Transverse colon (tissue), 4 donors: ENCODE measurements at regions not wholly inside any gene's neighbourhood (a gene's known extent, or its start where the extent isn't known, plus 50 kb on each side); places are given as distances from the start of the nearest gene placed in this dataset.
A peak's percentile ranks its signal among the peaks of the same experiment; 100 is the strongest.

ENCODE experiments used
- DNase-seq: peaks from one replicate; pipeline ENCODE4 v3.0.0-alpha.2; 2019
- H3K27ac ChIP-seq, 4 donors: fragments of 200-600 bp; sonication (generic); 2 replicates each; pipeline ENCODE4 v1.5.1; 2016 to 2018; ENCODE audit warnings: inconsistent platforms in 4 of 4
- H3K27me3 ChIP-seq: fragments of 200-600 bp; sonication (generic); 2 replicates; pipeline ENCODE4 v1.5.1; 2017; ENCODE audit warnings: inconsistent platforms
- H3K36me3 ChIP-seq, 4 donors: fragments of 200-600 bp; sonication (generic); 2 replicates each; pipeline ENCODE4 v1.5.1; 2017 to 2019; ENCODE audit warnings: inconsistent platforms in 4 of 4
- H3K4me1 ChIP-seq, 4 donors: fragments of 200-600 bp; sonication (generic); 2 replicates each; pipeline ENCODE4 v1.5.1; 2017 to 2020; ENCODE audit warnings: inconsistent platforms in 4 of 4
- H3K4me3 ChIP-seq, 4 donors: fragments of 200-600 bp; sonication (generic); 1 replicate in 1 of 4; 2 replicates in 3 of 4; pipeline versions ENCODE4 v1.5.1 to v1.6.1; 2017 to 2019; ENCODE audit warnings: inconsistent platforms in 4 of 4
- H3K9me3 ChIP-seq, 2 donors: fragments of 200-600 bp; sonication (generic); 2 replicates each; pipeline ENCODE4 v1.5.1; 2017 to 2019; ENCODE audit warnings: inconsistent platforms in 2 of 2
- CTCF ChIP-seq, 5 experiments: fragments of 200-600 bp in 3 of 5; fragments of 450-650 bp in 2 of 5; sonication (generic) in 3 of 5; IDR thresholded peaks; 1 replicate in 2 of 5; 2 replicates in 3 of 5; pipeline ENCODE4 v1.5.1; 2016 to 2017; ENCODE audit warnings: antibody characterized with exemption in 5 of 5, inconsistent platforms in 3 of 5, mild to moderate bottlenecking in 2 of 5, moderate library complexity in 1 of 5
- EP300 ChIP-seq: sonication (generic); formaldehyde crosslinking; IDR thresholded peaks from one replicate; pipeline ENCODE4 v1.6.1; 2017; ENCODE audit warnings: antibody characterized with exemption, low read depth
- POLR2A ChIP-seq: fragments of 450-650 bp; IDR thresholded peaks from one replicate; pipeline ENCODE4 v1.6.1; 2016; ENCODE audit warnings: antibody characterized with exemption, mild to moderate bottlenecking, moderate library complexity
- POLR2AphosphoS5 ChIP-seq, 3 donors: sonication (generic); formaldehyde crosslinking; IDR thresholded peaks; one replicate each; pipeline ENCODE4 v1.6.1; 2016; ENCODE audit warnings: antibody characterized with exemption in 3 of 3
- WGBS, 2 donors: methylation state at CpG; one replicate each; pipeline ENCODE4 v1.1.5; 2018; ENCODE audit warnings: low coverage in 1 of 2; 5-methylcytosine and 5-hydroxymethylcytosine counted together
- in situ Hi-C, 4 donors: fragments of 200-750 bp; cut with MboI; loops; one replicate each; pipeline versions ENCODE4 v1.15.0 to v1.15.1; 2017; ENCODE audit warnings: low sequenced_read_pairs in 3 of 4, low pct_ligation_motif_present in 1 of 4, low pct_unique_long_range_greater_than_20kb in 1 of 4
- intact Hi-C: fragments of 100-400 bp; cut with DNase I; formaldehyde crosslinking; loops from one replicate; pipeline ENCODE4 v1.15.1; 2023; ENCODE audit warnings: low total_unique reads

GRCh38 chr4:176610594-176610993 is 182.1 kb downstream of the VEGFC start:
- 61 to 76% methylated on average over 2 of the region's 2 CpGs for WGBS, 2 donors
- no peak for TF ChIP-seq POLR2AphosphoS5 (IDR thresholded peaks at IDR 0.05)
- no peak for DNase-seq
- Histone ChIP-seq H3K4me3 (no peak overlapping the region), H3K27me3 (no peaks in the 10 kb centered on the region), H3K36me3 (no peaks in the 10 kb centered on the region), H3K9me3 (no peaks in the 10 kb centered on the region), H3K4me1 (no peaks in the 10 kb centered on the region), H3K27ac (no peak overlapping the region)
- intact Hi-C loops (no loop called here), in situ Hi-C loops (no loop called here)

DNA sequence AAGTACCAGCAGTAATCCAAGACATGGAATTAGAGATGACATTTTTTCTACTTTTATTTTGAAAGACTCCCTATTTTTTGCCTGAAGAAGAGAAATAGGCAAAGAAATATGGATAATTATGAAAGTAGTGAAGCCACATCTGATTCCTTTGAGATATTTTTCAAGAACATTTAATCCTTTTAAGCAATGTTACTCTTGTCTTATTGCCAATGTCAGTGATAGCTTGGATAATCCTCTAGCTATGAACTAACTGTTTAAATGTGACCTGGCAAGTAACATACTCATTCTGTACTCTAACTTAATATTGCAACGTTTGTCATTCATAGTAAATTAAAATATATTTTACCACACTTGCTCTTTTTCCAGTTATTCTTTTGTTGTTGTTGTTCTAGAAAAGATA is 181.3 kb downstream of the VEGFC start:
- 27 to 33% methylated on average over 1 of the region's 1 CpG for WGBS, 2 donors

DNA sequence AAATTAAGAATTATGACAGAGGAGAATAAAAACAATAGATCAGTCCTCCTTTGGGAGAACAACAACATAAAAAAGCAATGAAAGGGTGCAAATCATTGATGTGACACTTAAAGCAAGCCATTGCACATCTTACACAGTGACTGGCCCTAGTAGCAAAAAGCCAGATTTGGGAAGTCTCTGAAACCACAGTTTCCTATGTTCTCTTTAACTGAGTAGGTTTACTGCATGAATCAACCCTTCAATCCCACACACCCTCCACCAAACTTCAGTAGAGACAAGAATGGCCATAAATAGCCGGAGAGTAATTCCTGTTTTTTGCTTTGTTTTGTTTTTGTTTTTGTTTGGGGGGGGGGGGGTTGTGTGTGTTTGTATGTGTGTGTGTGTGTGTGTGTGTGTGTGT is 180.8 kb downstream of the VEGFC start:
- DNase-seq = no peak
- 42 to 60% methylated on average over 1 of the region's 1 CpG for WGBS, 2 donors
- Histone ChIP-seq H3K27ac (no peak overlapping the region), H3K36me3 (no peaks in the 10 kb centered on the region), H3K27me3 (no peaks in the 10 kb centered on the region), H3K4me1 (no peaks in the 10 kb centered on the region), H3K9me3 (peaks cover 0 to 4% of the 10 kb centered on the region in 2 donors), H3K4me3 (no peak overlapping the region)
- TF ChIP-seq POLR2AphosphoS5 (IDR thresholded peaks at IDR 0.05) (no peak), EP300 (no peak)
- intact Hi-C loops (no loop called here), in situ Hi-C loops (no loop called here)

More for the DNA sequence above, 181.3 kb downstream of the VEGFC start:
- DNase-seq = no peak
- Histone ChIP-seq H3K27ac (no peak overlapping the region), H3K4me1 (no peaks in the 10 kb centered on the region), H3K27me3 (no peaks in the 10 kb centered on the region), H3K4me3 (no peak overlapping the region), H3K36me3 (no peaks in the 10 kb centered on the region), H3K9me3 (peaks cover 0 to 4% of the 10 kb centered on the region in 2 donors)
- TF ChIP-seq EP300 (no peak), POLR2AphosphoS5 (IDR thresholded peaks at IDR 0.05) (peak in 1 of 3 donors; percentile 18)
- intact Hi-C loops (no loop called here), in situ Hi-C loops (no loop called here)

DNA sequence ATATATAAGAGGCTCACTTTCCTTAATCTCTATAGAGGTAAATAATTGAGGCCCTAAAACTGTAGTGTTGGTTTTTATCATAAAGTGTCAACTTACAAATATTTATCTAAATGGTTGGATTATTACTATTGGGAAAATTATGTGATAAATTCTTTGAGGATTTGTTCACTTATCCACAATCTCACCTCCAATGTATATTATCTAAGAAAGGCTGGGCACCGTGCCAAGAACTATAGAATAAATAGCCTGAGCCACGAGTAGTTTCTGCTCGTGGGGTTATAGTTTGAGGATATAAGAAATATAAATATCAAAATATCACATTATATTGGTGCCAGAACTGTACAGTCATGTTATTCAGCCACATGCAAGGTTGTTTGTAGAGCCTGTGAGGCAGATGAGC is 177.9 kb downstream of the VEGFC start:
- in situ Hi-C loops (no loop called here), intact Hi-C loops (no loop called here)
- WGBS, 2 donors = 43 to 47% methylated on average over 3 of the region's 3 CpGs
- no peak for DNase-seq
- H3K27me3 ChIP-seq = no peaks in the 10 kb centered on the region
- no peak overlapping the region for H3K4me3 ChIP-seq
- H3K27ac ChIP-seq = no peak overlapping the region
- no peaks in the 10 kb centered on the region for H3K4me1 ChIP-seq
- peaks cover 0 to 4% of the 10 kb centered on the region in 2 donors for H3K9me3 ChIP-seq
- TF ChIP-seq POLR2A = no peak
- TF ChIP-seq EP300 = no peak
- no peak for TF ChIP-seq CTCF (IDR thresholded peaks at IDR 0.05)
- H3K36me3 ChIP-seq = no peaks in the 10 kb centered on the region

- no peak overlapping the region for H3K27ac ChIP-seq
- no peaks in the 10 kb centered on the region for H3K4me1 ChIP-seq
- TF ChIP-seq EP300 (no peak), POLR2AphosphoS5 (IDR thresholded peaks at IDR 0.05) (no peak), POLR2A (no peak), CTCF (IDR thresholded peaks at IDR 0.05) (no peak)
- no peaks in the 10 kb centered on the region for H3K36me3 ChIP-seq
- no peak overlapping the region for H3K4me3 ChIP-seq
- no peaks in the 10 kb centered on the region for H3K27me3 ChIP-seq
- H3K9me3 ChIP-seq = peaks cover 0 to 4% of the 10 kb centered on the region in 2 donors
- DNase-seq = no peak
- in situ Hi-C loops = no loop called here
- WGBS, 2 donors = 57 to 71% methylated on average over 2 of the region's 2 CpGs
- intact Hi-C loops = no loop called here
Observed at GRCh38 chr4:176616151-176616550, 176.6 kb downstream of the VEGFC start.

DNA sequence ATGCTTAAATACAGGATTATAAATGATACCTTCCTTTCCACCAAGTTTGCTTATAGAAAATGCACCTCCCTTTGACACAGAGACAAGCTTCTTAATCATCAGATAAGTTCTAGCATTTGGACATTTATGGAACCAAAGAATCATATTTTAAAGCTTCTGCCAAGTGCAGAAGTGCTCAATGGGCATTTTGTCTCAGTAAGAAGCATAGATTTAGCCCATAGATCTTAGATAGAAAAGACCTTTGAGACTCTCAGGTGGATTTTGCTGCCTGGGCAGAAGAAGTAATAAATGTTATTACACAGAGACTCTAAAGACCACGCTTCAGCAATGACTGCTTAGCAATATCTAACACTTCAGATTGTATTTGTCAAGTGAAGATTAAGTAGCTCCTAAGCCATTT is 174.6 kb downstream of the VEGFC start:
- H3K9me3 ChIP-seq = peaks cover 0 to 4% of the 10 kb centered on the region in 2 donors
- no peak overlapping the region for H3K27ac ChIP-seq
- in situ Hi-C loops = no loop called here
- H3K27me3 ChIP-seq = no peaks in the 10 kb centered on the region
- TF ChIP-seq CTCF (IDR thresholded peaks at IDR 0.05) (no peak), EP300 (no peak), POLR2A (no peak), POLR2AphosphoS5 (IDR thresholded peaks at IDR 0.05) (no peak)
- H3K36me3 ChIP-seq = no peaks in the 10 kb centered on the region
- 46% methylated on average over 1 of the region's 1 CpG; no CpG with 5 or more reads in 1 of the 2 donors for WGBS, 2 donors
- peaks cover 0 to 3% (median 0%) of the 10 kb centered on the region in 4 donors for H3K4me1 ChIP-seq
- intact Hi-C loops = no loop called here
- no peak overlapping the region for H3K4me3 ChIP-seq
- no peak for DNase-seq
